Effector CD8-positive, alpha-beta T cell (primary cell): ENCODE measurements at regions not wholly inside any gene's neighbourhood (a gene's known extent, or its start where the extent isn't known, plus 50 kb on each side); places are given as distances from the start of the nearest gene placed in this dataset.
A peak's percentile ranks its signal among the peaks of the same experiment; 100 is the strongest.
"Not testable (repeated sequence)": the region's sequence is repeated elsewhere in the genome, so short reads cannot be mapped to it uniquely, and the experiment has no call there.

Experiments
- DNase-seq: peaks from one replicate; lab custom pipeline; 2025; lab: John Stamatoyannopoulos, UW

- DNase-seq: peak; percentile 36
Observed at GRCh38 chr9:129414377-129414992, 206.4 kb downstream of the C9orf50 start.

- peak; percentile 95 for DNase-seq
Observed at GRCh38 chr9:129413537-129414376, 207.1 kb downstream of the C9orf50 start.

GRCh38 chr9:129412814-129413536, 207.9 kb downstream of the C9orf50 start:
- DNase-seq: peak; percentile 49

GRCh38 chr9:129412176-129412813, 208.6 kb downstream of the C9orf50 start:
- not testable (repeated sequence) for DNase-seq

- DNase-seq: no peak
Observed at GRCh38 chr9:129411501-129412175, 209.3 kb downstream of the C9orf50 start.

GRCh38 chr9:129410226-129410625, 210.7 kb downstream of the C9orf50 start:
- no peak for DNase-seq

- DNase-seq: no peak
Observed at GRCh38 chr9:129408535-129409215, 212.2 kb downstream of the C9orf50 start.

- no peak for DNase-seq
Observed at GRCh38 chr9:129407905-129408452, 212.9 kb downstream of the C9orf50 start.

GRCh38 chr9:129406278-129407225, 214.3 kb downstream of the C9orf50 start:
- DNase-seq: no peak

- no peak for DNase-seq
Observed at GRCh38 chr9:129405827-129406213, 215.1 kb downstream of the C9orf50 start.

- no peak for DNase-seq
Observed at GRCh38 chr9:129405089-129405826, 215.6 kb downstream of the C9orf50 start.

GRCh38 chr9:129404621-129405020, 216.3 kb downstream of the C9orf50 start:
- no peak for DNase-seq

GRCh38 chr9:129403779-129404620, 216.9 kb downstream of the C9orf50 start:
- no peak for DNase-seq

- no peak for DNase-seq
Observed at GRCh38 chr9:129402931-129403778, 217.7 kb downstream of the C9orf50 start.

GRCh38 chr9:129402371-129402739, 218.5 kb downstream of the C9orf50 start:
- DNase-seq: no peak

- no peak for DNase-seq
Observed at GRCh38 chr9:129401623-129402370, 219.1 kb downstream of the C9orf50 start.
